Adipocyte (in vitro differentiated cells): ENCODE measurements at regions not wholly inside any gene's neighbourhood (a gene's known extent, or its start where the extent isn't known, plus 50 kb on each side); places are given as distances from the start of the nearest gene placed in this dataset.
"Not testable (repeated sequence)": the region's sequence is repeated elsewhere in the genome, so short reads cannot be mapped to it uniquely, and the experiment has no call there.

Experiments used
- DNase-seq: peaks from one replicate; pipeline ENCODE4 v3.0.0-alpha.2; 2015; ENCODE audit warnings: low read depth
- H3K27me3 ChIP-seq: replicated peaks from 2 replicates; pipeline ENCODE4 v1.7.0; 2013; ENCODE audit warnings: mild to moderate bottlenecking, low read length, moderate library complexity; ENCODE audit not compliant: control insufficient read depth, insufficient read depth
- H3K36me3 ChIP-seq: 2 replicates; pipeline ENCODE4 v1.7.0; 2013; ENCODE audit warnings: low read length, mild to moderate bottlenecking, moderate library complexity; ENCODE audit not compliant: control insufficient read depth, insufficient read depth, severe bottlenecking
- H3K4me1 ChIP-seq: 2 replicates; pipeline ENCODE4 v1.7.0; 2013; ENCODE audit warnings: mild to moderate bottlenecking, low read length, moderate library complexity; ENCODE audit not compliant: control insufficient read depth, insufficient read depth
- H3K4me3 ChIP-seq: 2 replicates; pipeline ENCODE4 v1.7.0; 2013; ENCODE audit warnings: mild to moderate bottlenecking, low read length, moderate library complexity
- H3K9ac ChIP-seq: 2 replicates; pipeline ENCODE4 v1.7.0; 2013; ENCODE audit warnings: mild to moderate bottlenecking, low read length, moderate library complexity
- H3K9me3 ChIP-seq: 2 replicates; pipeline ENCODE4 v1.7.0; 2013; ENCODE audit warnings: mild to moderate bottlenecking, low read length, moderate library complexity; ENCODE audit not compliant: control insufficient read depth

GRCh38 chr18:1294229-1294628 is 389.6 kb downstream of the ADCYAP1 start:
- H3K9ac ChIP-seq = no peak overlapping the region
- no peaks in the 10 kb centered on the region for H3K9me3 ChIP-seq
- no peaks in the 10 kb centered on the region for H3K4me1 ChIP-seq
- no peaks in the 10 kb centered on the region for H3K27me3 ChIP-seq
- no peak overlapping the region for H3K4me3 ChIP-seq
- no peak for DNase-seq
- no peaks in the 10 kb centered on the region for H3K36me3 ChIP-seq

- H3K9me3 ChIP-seq = no peaks in the 10 kb centered on the region
- H3K36me3 ChIP-seq = no peaks in the 10 kb centered on the region
- H3K4me1 ChIP-seq = no peaks in the 10 kb centered on the region
- H3K4me3 ChIP-seq = no peak overlapping the region
- H3K27me3 ChIP-seq = no peaks in the 10 kb centered on the region
- no peak for DNase-seq
- H3K9ac ChIP-seq = no peak overlapping the region
Measured at GRCh38 chr18:1296237-1296636, 391.6 kb downstream of the ADCYAP1 start.

GRCh38 chr18:1302861-1303260 is 398.2 kb downstream of the ADCYAP1 start:
- Histone ChIP-seq H3K9me3 (no peaks in the 10 kb centered on the region), H3K36me3 (no peaks in the 10 kb centered on the region), H3K4me3 (no peak overlapping the region), H3K27me3 (no peaks in the 10 kb centered on the region), H3K4me1 (no peaks in the 10 kb centered on the region), H3K9ac (no peak overlapping the region)
- no peak for DNase-seq

- no peaks in the 10 kb centered on the region for H3K27me3 ChIP-seq
- no peaks in the 10 kb centered on the region for H3K4me1 ChIP-seq
- no peak for DNase-seq
Measured at GRCh38 chr18:1304392-1304992, 399.8 kb downstream of the ADCYAP1 start.

GRCh38 chr18:1306641-1307040 is 402.0 kb downstream of the ADCYAP1 start:
- Histone ChIP-seq H3K27me3 (no peaks in the 10 kb centered on the region), H3K4me3 (no peak overlapping the region), H3K36me3 (no peaks in the 10 kb centered on the region), H3K9ac (no peak overlapping the region), H3K9me3 (no peaks in the 10 kb centered on the region), H3K4me1 (no peaks in the 10 kb centered on the region)
- no peak for DNase-seq

More at GRCh38 chr18:1304392-1304992, 399.8 kb downstream of the ADCYAP1 start:
- no peaks in the 10 kb centered on the region for H3K36me3 ChIP-seq
- H3K9me3 ChIP-seq = no peaks in the 10 kb centered on the region
- no peak overlapping the region for H3K4me3 ChIP-seq
- H3K9ac ChIP-seq = no peak overlapping the region

- Histone ChIP-seq H3K4me3 (no peak overlapping the region), H3K36me3 (no peaks in the 10 kb centered on the region), H3K9ac (no peak overlapping the region), H3K27me3 (no peaks in the 10 kb centered on the region), H3K4me1 (no peaks in the 10 kb centered on the region), H3K9me3 (no peaks in the 10 kb centered on the region)
- DNase-seq = no peak
Measured at GRCh38 chr18:1308686-1309085, 404.0 kb downstream of the ADCYAP1 start.

GRCh38 chr18:1311376-1311775 is 406.7 kb downstream of the ADCYAP1 start:
- no peak for DNase-seq
- no peaks in the 10 kb centered on the region for H3K27me3 ChIP-seq
- no peaks in the 10 kb centered on the region for H3K9me3 ChIP-seq
- no peak overlapping the region for H3K9ac ChIP-seq
- H3K4me3 ChIP-seq = no peak overlapping the region
- no peaks in the 10 kb centered on the region for H3K36me3 ChIP-seq
- H3K4me1 ChIP-seq = no peaks in the 10 kb centered on the region

GRCh38 chr18:1335345-1335744 is 430.7 kb downstream of the ADCYAP1 start:
- H3K36me3 ChIP-seq = not testable (repeated sequence)

GRCh38 chr18:1350931-1351450 is 446.3 kb downstream of the ADCYAP1 start:
- no peak overlapping the region for H3K9ac ChIP-seq
- H3K9me3 ChIP-seq = no peaks in the 10 kb centered on the region
- DNase-seq = no peak
- no peaks in the 10 kb centered on the region for H3K4me1 ChIP-seq
- no peaks in the 10 kb centered on the region for H3K36me3 ChIP-seq
- no peaks in the 10 kb centered on the region for H3K27me3 ChIP-seq
- H3K4me3 ChIP-seq = no peak overlapping the region

More at GRCh38 chr18:1335345-1335744, 430.7 kb downstream of the ADCYAP1 start:
- not testable (repeated sequence) for H3K9me3 ChIP-seq, H3K9ac ChIP-seq, DNase-seq, H3K27me3 ChIP-seq, H3K4me3 ChIP-seq, H3K4me1 ChIP-seq

- Histone ChIP-seq H3K9me3 (no peaks in the 10 kb centered on the region), H3K4me1 (no peaks in the 10 kb centered on the region), H3K27me3 (no peaks in the 10 kb centered on the region), H3K36me3 (no peaks in the 10 kb centered on the region), H3K9ac (no peak overlapping the region), H3K4me3 (no peak overlapping the region)
- DNase-seq = no peak
Measured at GRCh38 chr18:1353025-1353424, 448.4 kb downstream of the ADCYAP1 start.

GRCh38 chr18:1357724-1358123 is 453.1 kb downstream of the ADCYAP1 start:
- Histone ChIP-seq H3K27me3 (no peaks in the 10 kb centered on the region), H3K36me3 (no peaks in the 10 kb centered on the region), H3K4me1 (no peaks in the 10 kb centered on the region), H3K4me3 (no peak overlapping the region), H3K9me3 (no peaks in the 10 kb centered on the region), H3K9ac (no peak overlapping the region)
- DNase-seq = no peak

- no peak for DNase-seq
- Histone ChIP-seq H3K36me3 (no peaks in the 10 kb centered on the region), H3K4me1 (no peaks in the 10 kb centered on the region), H3K9ac (no peak overlapping the region), H3K4me3 (no peak overlapping the region), H3K27me3 (no peaks in the 10 kb centered on the region), H3K9me3 (no peaks in the 10 kb centered on the region)
Measured at GRCh38 chr18:1361936-1362335, 457.3 kb downstream of the ADCYAP1 start.
